HG03442 (cell line): ENCODE measurements at regions not wholly inside any gene's neighbourhood (a gene's known extent, or its start where the extent isn't known, plus 50 kb on each side); places are given as distances from the start of the nearest gene placed in this dataset.

Source experiments
- ATAC-seq: cut with Tn5 transposase; IDR thresholded peaks from one replicate; pipeline ENCODE4 v1.9.1; 2021; ENCODE audit warnings: mild to moderate bottlenecking, moderate library complexity; ENCODE audit not compliant: unreplicated experiment

GRCh38 chr14:49970474-49971147, 77.7 kb downstream of the ARF6 start:
- ATAC-seq: no peak

GRCh38 chr14:49971156-49972130, 78.6 kb downstream of the ARF6 start:
- peak; percentile 92 for ATAC-seq

DNA sequence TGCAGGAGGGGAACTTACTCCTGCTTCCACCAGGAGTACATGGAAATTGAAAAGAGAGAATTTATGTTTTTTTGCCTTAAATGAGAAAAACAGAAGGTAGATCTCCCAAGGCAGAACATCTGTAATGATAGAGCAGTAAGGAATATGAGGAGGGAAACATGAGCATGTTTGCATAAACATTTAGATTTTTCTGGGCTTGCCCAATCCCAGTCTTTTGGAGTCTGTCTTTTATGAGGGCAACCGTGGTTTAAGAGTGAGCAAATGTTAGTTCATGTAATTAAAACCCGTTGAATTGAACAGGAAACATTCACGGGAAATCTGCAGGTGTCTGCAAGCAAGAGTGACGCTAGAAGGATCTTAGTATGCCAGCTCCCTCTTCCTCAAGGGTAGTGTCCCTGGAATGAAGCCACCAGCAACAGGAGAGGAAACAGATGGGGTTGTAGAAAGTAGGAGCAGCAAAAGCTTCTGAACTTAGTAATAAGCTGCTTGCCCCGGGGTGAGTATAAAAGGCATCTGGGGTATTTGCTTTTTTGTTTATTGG, 79.3 kb downstream of the ARF6 start:
- ATAC-seq: no peak

GRCh38 chr14:49972823-49973222, 79.9 kb downstream of the ARF6 start:
- no peak for ATAC-seq

- ATAC-seq: no peak
These were observed 82.4 kb downstream of the ARF6 start for GRCh38 chr14:49975276-49975675.

DNA sequence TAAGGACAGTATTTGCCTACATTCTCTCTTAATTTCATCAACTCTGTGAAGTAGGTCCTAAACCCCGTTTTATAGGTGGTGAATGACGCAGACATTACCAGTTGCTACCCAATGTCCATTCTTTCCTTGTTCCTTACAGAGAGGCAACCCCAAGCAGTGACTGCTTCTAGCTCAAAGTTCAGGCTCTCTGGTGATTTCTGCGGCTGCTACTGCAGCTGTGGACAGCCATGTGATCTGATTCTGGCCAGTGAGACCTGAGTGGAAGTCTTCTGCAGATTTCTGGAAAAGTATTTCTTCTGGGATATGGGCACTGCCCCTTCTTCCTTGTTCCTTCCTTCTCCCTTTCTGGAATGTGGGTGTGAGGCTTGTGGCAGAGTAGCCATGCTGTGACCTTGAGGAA, 82.9 kb downstream of the ARF6 start:
- ATAC-seq: no peak

GRCh38 chr14:49977126-49977841, 84.4 kb downstream of the ARF6 start:
- ATAC-seq: peak; percentile 76

DNA sequence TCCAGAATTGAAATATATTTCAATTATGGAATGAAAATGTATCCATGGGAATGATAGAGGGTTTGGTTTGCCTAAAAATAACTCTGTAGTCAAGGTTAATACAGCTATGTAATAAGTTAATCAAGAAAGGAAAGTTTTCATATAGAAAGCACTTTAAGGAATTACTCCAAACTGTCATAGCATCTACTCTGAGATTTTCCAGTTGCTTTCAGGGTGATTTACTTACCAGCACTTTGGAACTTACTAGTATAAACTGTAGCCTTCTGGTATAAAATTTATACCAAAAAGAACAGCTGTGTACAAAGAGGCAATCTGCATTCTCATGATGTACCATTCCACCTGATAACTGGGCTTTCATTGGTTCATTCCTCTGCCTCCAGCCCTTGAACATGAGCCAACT, 87.1 kb downstream of the ARF6 start:
- ATAC-seq: no peak

DNA sequence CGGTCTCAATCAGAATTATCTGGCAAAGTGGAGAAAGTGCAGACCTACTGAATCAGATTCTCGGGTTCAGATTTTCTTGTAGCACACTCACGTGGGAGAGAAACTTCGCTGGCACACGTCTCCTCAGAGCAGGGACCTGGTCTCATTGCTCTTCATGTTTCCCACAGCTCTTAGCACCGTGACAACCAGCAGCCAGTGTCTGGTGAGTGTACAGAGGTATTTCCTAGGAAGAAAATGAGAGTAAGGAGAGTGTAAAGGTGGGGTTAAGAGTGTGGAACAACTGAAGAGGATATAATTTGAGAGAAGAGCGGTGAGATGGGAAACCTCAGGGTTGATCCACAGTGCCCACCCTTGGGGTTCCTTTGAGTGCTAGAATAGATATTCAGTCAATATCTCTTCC, 89.2 kb downstream of the ARF6 start:
- no peak for ATAC-seq

- no peak for ATAC-seq
These were observed 89.6 kb downstream of the ARF6 start for GRCh38 chr14:49982501-49982951.

DNA sequence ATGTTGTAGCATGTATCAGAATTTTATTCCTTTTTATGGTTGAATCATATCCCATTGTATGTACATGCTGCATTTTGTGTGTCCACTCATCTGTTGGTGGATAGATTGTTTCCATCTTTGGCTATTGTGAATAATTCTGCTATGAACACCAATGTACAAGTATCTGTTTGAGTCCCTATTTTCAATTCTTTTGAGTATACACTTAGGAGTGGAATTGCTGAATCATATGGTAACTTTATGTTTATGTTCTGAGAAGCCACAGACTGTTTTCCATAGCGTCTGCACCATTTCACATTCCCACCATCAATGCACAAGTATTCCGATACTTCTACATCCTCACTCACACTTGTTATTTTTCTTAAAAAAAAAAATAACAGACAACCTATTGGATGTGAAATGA, 91.5 kb downstream of the ARF6 start:
- ATAC-seq: no peak

DNA sequence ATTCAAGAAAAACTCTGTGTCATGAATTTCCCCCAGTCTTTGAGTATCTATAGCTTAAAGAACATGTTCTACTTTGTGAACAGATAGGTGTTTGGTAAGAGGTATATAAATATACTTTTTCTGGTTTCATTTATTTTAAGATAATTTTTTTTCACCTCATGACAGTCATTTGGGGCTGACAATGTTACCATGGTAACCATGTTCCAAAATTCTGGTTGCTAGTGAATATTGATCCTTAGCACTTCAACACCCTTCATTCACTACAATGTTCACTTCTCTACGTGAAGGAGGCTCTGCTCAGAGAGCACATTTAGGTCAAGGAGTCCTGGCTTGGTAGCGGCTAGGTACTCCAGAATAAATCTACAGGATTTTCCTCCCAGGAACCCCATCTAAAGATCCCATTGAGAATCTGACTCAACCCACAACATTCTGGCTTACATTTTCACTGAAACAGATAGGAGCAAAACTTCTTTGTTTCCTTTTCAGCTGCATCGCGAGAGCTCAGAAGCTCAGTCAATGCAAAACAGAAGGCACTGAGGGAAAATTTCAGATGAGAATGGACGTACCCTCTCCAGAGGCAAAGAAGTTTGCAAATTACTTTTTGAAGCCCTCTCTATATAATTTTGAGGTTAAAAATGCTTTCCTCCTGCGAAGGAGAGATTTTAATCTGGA, 93.6 kb downstream of the ARF6 start:
- ATAC-seq: no peak

DNA sequence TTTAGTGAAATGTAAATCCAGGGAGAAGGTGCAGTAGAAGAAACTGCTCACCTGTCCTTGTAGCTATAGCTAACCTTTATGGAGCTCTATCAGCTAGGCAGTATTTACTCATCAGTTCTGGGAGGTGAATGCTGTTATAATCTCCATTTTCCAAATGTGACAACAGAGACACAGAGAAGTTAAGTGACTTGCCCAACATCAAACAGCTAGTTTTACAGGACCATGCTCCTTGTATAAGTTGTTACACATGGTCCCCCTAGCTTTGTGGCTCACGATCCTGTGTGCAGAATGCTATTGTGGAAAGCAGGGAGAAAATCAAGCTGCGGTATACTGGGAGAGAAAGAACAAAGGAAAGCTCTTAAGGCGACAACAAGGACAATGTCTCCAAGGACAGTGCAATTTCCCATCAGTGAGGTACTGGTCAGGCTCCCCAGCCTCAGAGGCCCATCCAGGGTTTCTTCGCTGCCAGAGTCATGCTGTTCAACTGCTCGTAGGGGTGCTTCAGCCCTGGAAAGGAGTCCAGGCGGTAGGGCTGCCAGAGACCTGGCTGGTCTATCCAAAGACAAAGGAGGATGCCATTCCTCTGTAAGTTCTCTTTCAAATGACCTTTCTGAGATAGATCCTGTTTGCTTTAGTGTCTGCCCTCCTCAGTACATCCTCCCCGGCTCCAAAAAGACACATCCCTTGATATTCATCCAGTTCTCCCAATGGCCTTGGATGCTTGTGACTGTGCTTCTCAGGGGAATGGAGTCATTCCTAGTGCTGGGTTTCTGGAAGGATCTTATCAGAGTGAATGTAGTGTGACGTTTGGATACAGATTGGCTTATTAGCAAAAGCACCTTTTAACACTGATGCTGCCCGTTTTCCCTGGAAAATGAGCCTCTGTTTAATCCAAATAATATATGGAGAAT, 95.5 kb downstream of the ARF6 start:
- no peak for ATAC-seq

DNA sequence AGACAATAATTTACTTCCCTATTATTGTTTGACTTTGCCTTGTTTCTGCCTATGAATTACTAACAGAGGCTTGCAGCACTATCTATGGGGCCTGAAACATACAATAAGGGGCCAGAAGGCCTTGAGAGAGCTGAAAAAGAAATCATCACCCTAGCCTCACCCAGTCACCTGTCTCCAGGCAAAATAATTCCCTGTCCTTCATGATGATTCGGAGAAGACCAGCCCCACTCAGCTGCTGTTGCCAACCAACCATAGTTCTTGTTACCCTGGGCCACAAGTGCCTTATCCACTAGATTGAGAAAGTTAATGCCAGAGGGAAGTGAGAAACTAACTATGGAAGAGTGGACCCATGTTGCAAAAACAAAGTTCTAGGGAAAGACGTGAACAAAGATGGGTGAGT, 97.1 kb downstream of the ARF6 start:
- ATAC-seq: no peak

DNA sequence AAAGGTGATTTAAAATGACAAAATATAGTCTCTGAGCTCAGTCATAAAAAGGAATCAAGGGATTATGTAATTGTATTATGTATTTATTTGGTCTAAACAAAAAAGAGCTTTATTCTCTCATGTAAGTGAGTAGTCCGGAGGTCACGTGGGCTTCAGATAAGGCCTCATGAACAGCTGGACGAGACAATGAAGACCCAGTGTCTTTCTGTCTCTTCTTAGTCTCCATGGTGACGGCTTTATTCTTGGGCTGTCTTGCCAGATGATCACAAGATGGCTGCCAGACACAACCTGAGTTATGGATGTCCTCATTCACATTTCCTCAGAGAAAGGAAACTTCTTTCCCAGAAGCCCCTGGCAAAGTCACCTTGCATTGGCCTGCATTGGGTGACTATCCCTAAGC, 98.6 kb downstream of the ARF6 start:
- ATAC-seq: no peak

DNA sequence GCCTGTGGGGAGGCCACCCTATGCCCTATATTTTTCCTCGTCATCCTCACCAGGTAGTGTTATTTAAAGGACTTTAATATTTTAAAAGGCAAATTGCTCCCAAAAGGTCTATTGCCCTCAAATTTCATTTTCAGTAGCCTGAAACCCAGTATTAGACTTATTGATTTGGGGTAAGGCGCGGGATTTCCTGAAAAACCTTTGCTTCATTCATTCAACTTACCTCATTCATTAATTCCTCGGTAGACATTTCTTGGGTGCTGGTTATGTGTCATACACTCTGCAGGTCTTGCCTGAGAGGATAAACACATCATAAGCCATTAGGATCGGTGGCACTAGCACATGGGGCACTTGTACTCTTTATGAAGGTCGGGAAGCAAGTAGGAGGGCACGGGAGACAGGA, 99.2 kb downstream of the ARF6 start:
- no peak for ATAC-seq

GRCh38 chr14:49992448-49992847, 99.6 kb downstream of the ARF6 start:
- no peak for ATAC-seq

DNA sequence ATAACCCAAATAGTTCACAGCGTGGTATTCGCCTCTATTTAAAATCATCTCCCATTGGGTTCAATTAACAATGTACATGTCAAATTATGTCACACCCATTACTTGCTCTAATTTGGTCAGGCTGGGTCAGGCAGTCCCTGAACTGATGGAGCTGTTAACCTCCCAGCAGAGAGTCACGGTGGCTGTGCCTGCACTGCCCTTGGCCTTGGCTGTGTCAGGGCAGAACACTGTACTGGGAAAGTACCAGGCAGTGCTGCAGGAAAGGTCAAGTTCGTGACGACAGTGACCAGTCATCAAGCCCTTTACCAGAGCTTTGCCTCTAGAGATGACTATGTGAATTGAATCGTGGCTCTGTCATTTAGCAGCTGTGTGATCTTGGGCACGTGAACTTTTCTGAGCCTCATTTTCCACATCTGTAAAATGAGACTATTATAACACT, 100.0 kb downstream of the ARF6 start:
- ATAC-seq: peak; percentile 98

GRCh38 chr14:49993565-49993964, 100.7 kb downstream of the ARF6 start:
- ATAC-seq: no peak
